IPS-11a (cell line): ENCODE measurements at regions not wholly inside any gene's neighbourhood (a gene's known extent, or its start where the extent isn't known, plus 50 kb on each side); places are given as distances from the start of the nearest gene placed in this dataset.
"Not testable (repeated sequence)": the region's sequence is repeated elsewhere in the genome, so short reads cannot be mapped to it uniquely, and the experiment has no call there.

Source experiments
- H3K4me3 ChIP-seq: one replicate; pipeline ENCODE4 v1.5.1; 2013; ENCODE audit warnings: low read depth, low read length, control low read depth

DNA sequence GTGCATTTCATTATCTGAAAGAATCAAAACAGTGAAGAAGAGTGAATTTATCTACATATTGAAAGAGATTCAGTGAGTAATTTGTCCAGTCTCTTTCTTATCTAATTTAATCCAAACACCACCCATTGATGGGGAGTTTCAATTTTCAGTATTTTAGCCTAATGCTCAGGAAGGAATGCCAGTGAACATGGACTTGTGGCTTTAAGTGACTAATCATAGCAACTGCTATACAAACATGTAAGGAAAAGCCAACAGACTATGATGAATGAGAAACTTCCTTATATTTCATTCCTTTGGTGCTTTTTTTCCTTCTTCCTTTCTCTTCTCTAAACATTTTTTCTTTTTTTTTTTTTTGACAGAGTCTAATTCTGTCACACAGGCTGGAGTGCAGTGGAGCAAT lies 885.8 kb downstream of the KCNJ2 start:
- H3K4me3 ChIP-seq = no peak overlapping the region

- H3K4me3 ChIP-seq = no peak overlapping the region
Measured at GRCh38 chr17:71057448-71057847, 888.1 kb downstream of the KCNJ2 start.

DNA sequence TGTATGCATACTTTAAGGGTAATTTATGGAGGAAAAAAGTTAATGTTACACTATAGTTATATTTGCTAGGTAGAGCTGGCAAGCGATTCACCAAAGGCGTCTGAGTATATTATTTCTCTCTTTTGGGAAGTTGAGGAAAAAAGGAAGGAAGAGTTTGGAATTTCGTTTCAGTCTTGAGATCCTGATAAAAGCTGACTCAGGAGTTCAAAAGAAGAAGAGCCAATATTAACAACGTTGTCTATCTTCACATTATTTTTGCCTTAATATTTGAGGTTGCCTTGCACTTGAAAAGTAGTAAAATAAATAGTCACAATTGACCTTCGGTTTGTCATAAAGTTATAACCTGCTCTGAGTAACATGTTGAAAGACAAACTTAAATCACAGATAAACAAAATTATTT lies 888.6 kb downstream of the KCNJ2 start:
- no peak overlapping the region for H3K4me3 ChIP-seq

GRCh38 chr17:71063127-71063526 lies 893.8 kb downstream of the KCNJ2 start:
- no peak overlapping the region for H3K4me3 ChIP-seq

DNA sequence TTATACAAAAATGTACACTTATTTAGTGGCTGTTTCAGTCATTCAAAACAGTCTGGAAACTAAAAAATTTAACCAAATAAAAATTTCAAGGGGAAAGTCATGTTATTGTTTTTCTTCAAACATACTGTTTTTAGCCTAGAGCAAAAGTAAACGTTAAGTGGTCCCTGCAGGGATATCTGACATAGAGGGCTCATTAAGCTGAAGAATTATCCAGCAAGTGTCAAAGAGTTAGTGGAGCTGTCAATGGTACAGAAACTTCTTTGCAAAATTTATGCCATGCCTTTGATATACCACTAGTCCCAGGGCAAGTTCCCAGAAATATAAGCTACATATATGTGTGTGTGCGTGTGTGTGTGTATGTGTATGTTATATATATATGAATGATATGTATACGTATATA lies 894.2 kb downstream of the KCNJ2 start:
- H3K4me3 ChIP-seq = no peak overlapping the region

GRCh38 chr17:71067669-71068407 lies 898.5 kb downstream of the KCNJ2 start:
- no peak overlapping the region for H3K4me3 ChIP-seq

DNA sequence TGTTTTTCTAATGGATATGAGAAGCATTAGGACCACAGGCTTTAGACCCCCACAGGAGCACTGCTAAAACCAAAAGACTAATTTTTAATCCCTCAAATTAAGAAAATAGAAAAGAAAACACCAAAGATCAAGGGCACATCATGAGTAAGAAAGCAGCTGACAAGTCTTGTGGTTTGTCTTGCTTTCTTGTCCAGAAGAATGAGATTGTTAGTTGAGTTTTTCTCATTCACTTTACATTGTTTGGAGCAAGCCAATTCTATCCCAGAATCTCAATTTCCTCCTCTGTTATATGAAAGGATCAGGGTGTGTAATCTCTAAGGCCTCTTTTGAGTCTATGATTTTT lies 899.0 kb downstream of the KCNJ2 start:
- H3K4me3 ChIP-seq = no peak overlapping the region

GRCh38 chr17:71071041-71071440 lies 901.7 kb downstream of the KCNJ2 start:
- no peak overlapping the region for H3K4me3 ChIP-seq

DNA sequence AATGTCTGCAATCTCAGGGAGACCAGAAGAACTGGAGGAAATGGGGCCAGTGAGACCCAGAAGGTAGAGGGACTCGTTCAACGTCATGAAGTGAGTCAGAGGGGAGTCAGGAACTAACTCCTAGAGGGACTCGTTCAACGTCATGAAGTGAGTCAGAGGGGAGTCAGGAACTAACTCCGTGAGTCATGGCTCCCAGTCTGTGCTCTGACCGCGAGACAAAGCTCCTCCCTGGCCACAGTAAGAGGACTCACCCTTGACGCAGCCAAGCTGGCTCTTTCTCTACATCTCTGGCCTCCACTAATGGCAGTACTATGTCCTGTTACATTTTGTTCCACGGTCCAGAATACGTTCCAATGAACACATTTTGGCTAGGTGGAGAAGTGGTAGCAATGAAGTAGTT lies 902.5 kb downstream of the KCNJ2 start:
- H3K4me3 ChIP-seq = no peak overlapping the region

DNA sequence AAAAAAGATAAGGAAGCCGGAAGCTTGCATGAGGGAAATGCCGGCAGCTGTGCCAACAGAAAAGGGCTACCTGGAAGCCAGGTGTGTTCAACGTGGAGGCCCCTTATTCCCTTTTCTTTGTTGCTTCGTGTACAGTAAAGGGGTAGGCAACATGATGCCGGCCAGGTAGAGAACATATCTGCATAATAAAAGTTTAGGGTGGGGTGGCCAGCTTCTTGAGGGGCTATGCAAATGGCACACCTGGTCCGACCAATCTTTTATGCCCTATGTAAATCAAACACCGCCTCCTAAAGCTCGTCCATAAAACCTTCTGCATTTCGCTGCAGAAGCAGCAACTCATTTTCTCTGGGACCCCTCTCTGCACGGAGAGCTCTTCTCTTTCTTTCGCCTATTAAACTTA lies 911.6 kb downstream of the KCNJ2 start:
- H3K4me3 ChIP-seq = no peak overlapping the region

- H3K4me3 ChIP-seq = no peak overlapping the region
Measured at GRCh38 chr17:71081666-71082065, 912.3 kb downstream of the KCNJ2 start.

- no peak overlapping the region for H3K4me3 ChIP-seq
Measured at GRCh38 chr17:71084219-71084618, 914.9 kb downstream of the KCNJ2 start.

GRCh38 chr17:71084838-71085237 lies 915.5 kb downstream of the KCNJ2 start:
- no peak overlapping the region for H3K4me3 ChIP-seq

GRCh38 chr17:71085238-71086033 lies 916.1 kb downstream of the KCNJ2 start:
- H3K4me3 ChIP-seq = no peak overlapping the region

DNA sequence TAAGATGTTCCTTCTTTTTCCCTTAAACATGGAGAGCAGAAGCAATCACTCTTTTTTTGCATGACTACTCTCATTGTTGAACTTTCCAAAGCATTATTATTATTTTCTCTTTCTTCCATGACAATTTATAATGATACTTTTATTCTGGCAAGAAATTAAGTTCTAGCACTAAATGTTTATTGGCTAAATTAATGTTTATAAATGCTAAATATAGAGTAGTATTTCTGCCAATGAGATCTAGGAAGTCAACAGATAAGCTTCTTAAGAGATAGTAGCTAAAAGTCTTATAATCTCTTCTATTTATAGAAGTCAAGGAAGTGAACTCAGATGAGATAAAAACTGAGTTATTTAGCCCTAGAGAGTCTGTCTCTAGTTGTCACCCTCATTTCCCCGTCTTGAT lies 920.1 kb downstream of the KCNJ2 start:
- no peak overlapping the region for H3K4me3 ChIP-seq

DNA sequence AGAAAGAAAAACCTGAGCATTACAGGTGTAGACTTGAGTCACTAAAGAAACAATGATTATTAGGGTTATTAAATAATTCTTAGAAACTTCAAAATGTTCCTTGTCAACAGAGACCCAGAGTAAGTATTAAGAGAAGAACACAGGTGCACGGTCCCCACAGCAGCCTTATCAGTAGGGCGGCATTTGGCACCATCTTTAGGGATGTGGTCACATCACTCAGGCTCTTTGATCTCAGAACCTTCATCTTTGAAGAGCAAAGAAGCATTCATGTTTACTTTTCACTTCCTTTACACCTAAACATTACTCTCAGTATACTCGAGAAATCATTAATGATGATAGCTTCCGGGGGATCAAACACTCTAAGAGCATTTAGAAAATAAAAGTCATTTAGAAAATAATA lies 928.7 kb downstream of the KCNJ2 start:
- H3K4me3 ChIP-seq = no peak overlapping the region

DNA sequence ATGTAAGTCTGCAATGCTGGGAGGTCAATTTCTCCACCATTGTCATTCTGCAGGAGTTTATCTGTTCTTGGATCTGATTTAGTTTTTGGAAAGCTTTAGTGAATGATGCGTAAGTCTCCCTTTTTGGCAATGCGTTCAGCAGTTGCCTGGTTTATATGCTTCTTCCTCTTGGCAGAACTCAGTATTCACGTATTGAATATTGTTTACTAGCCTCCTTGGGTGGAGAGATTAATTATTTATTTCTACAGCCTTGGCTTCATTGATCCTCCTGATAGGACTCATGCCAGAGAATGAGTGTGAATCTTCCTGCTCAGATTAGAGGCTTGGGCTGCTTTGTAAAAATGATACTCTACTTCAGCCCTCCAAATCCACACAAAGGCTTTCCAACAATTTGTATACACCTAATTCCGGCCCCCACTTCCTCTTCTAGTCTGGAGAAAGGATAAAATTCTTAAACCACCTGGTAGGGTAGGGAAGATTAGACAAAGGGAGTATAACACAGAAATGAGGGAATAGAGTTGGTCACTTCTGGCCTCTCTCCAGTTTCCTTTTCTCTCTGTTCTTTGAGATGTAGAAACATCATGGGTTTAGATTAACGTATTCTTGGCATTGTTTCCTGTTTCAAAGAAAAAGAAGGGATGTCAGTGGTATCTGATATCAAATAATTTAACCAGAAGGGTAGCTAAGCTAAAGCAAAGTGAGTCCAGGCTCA lies 929.8 kb downstream of the KCNJ2 start:
- no peak overlapping the region for H3K4me3 ChIP-seq

DNA sequence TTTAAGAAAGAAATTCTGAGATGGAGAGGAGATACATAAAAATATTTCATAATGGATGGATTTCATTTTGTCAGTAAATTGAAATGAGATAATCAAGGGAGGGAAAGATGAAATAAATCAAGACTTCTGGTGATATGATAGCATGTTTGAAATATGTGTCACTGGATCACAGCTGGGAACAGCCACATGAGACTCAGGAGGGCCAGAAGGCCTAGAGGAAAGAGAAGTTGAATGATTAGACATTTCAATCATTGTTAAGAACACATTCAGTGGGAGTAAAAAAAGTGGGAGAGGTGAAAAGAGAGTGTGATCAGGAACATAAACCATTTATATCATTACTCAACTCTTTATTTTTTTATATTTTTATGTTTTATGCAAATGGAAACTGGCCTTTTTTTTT lies 933.4 kb downstream of the KCNJ2 start:
- no peak overlapping the region for H3K4me3 ChIP-seq

DNA sequence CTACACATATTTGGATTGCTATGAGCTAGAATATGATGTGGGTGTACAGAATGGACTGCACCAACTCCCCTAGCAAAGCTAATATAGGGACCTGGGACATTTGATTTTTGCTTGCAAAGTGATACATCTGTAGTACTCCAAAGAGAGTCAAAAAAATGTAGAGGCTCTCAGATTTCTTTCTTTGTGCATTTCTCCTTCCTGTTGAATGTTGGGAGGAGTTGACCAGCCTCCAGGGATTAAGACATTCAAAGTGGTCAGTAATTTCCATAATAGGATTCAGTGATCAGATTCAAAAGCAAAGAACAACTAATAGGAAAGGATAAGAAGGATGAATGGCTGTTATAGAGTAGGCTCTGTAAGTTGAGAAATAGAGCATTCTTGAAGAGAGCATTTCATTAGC lies 934.9 kb downstream of the KCNJ2 start:
- H3K4me3 ChIP-seq = no peak overlapping the region

DNA sequence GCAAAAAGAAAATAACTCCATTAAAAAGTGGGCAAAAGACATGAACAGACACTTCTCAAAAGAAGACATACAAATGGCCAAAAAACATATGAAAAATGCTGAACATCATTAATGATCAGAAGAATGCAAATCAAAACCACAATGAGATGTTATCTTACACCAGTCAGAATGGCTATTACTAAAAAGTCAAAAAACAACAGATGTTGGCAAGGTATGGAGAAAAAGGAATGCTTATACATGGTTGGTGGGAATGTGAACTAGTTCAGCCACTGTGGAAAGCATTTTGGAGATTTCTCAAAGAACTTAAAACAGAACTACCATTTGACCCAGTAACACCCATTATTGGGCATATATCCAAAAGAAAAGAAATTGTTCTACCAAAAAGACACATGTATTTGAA lies 936.7 kb downstream of the KCNJ2 start:
- not testable (repeated sequence) for H3K4me3 ChIP-seq

DNA sequence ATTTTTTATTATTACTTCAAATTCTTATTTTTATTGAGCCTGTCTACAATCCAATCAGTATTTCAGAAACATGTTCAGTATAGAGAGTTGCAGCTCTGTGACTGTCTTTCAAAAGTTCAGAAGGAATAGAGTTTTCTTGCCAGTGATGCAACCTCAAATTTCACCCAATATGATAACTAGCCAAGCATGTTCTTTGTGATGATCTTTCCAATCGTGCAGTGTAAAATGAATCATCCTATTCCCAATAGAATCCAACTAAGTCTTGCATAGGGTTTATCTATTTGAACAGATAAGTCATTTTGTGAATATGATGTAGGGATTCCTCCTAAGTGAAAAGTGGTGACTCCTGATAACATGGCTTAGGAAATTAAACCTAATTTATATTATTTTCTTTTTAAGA lies 937.8 kb downstream of the KCNJ2 start:
- H3K4me3 ChIP-seq = no peak overlapping the region

- H3K4me3 ChIP-seq = no peak overlapping the region
Measured at GRCh38 chr17:71109697-71110096, 940.4 kb downstream of the KCNJ2 start.
